ENCODE measurements at regions not wholly inside any gene's neighbourhood (a gene's known extent, or its start where the extent isn't known, plus 50 kb on each side); places are given as distances from the start of the nearest gene placed in this dataset.

- TF ChIP-seq CTCF (IDR thresholded peaks at IDR 0.05) (no peak), POLR2A (IDR thresholded peaks at IDR 0.05) (no peak)
Measured at GRCh38 chr5:176724472-176724871, 77.2 kb downstream of the TSPAN17 start.

Data from Peyer's patch (tissue), 4 donors.